Adipocyte (in vitro differentiated cells): ENCODE measurements at regions not wholly inside any gene's neighbourhood (a gene's known extent, or its start where the extent isn't known, plus 50 kb on each side); places are given as distances from the start of the nearest gene placed in this dataset.

Experiments used
- DNase-seq: peaks from one replicate; pipeline ENCODE4 v3.0.0-alpha.2; 2015; ENCODE audit warnings: low read depth
- H3K27me3 ChIP-seq: replicated peaks from 2 replicates; pipeline ENCODE4 v1.7.0; 2013; ENCODE audit warnings: mild to moderate bottlenecking, low read length, moderate library complexity; ENCODE audit not compliant: control insufficient read depth, insufficient read depth
- H3K36me3 ChIP-seq: 2 replicates; pipeline ENCODE4 v1.7.0; 2013; ENCODE audit warnings: low read length, mild to moderate bottlenecking, moderate library complexity; ENCODE audit not compliant: control insufficient read depth, insufficient read depth, severe bottlenecking
- H3K4me1 ChIP-seq: 2 replicates; pipeline ENCODE4 v1.7.0; 2013; ENCODE audit warnings: mild to moderate bottlenecking, low read length, moderate library complexity; ENCODE audit not compliant: control insufficient read depth, insufficient read depth
- H3K4me3 ChIP-seq: 2 replicates; pipeline ENCODE4 v1.7.0; 2013; ENCODE audit warnings: mild to moderate bottlenecking, low read length, moderate library complexity
- H3K9ac ChIP-seq: 2 replicates; pipeline ENCODE4 v1.7.0; 2013; ENCODE audit warnings: mild to moderate bottlenecking, low read length, moderate library complexity
- H3K9me3 ChIP-seq: 2 replicates; pipeline ENCODE4 v1.7.0; 2013; ENCODE audit warnings: mild to moderate bottlenecking, low read length, moderate library complexity; ENCODE audit not compliant: control insufficient read depth

DNA sequence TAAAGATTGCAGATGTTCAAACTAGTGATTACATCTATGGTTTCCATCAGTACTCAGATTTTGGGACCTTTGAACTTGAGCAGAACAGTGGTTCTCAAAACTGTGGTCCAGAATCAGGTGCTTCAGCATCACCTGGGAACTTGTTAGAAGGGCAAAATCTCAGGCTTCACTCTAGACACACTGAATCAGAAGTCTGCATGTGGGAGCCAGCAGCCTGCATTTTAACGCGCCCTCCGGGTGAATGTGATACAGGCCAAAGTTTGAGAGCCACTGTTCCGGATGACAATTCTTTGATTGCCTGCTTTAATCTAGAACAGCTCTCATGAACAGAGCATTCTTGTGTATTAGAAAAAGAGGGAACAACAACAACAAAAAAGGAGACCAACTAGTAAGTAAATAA, 261.7 kb downstream of the GPD2 start:
- H3K4me1 ChIP-seq = no peaks in the 10 kb centered on the region
- H3K9me3 ChIP-seq = no peaks in the 10 kb centered on the region
- H3K4me3 ChIP-seq = no peak overlapping the region
- DNase-seq = no peak
- no peak overlapping the region for H3K9ac ChIP-seq
- no peaks in the 10 kb centered on the region for H3K27me3 ChIP-seq
- no peaks in the 10 kb centered on the region for H3K36me3 ChIP-seq

DNA sequence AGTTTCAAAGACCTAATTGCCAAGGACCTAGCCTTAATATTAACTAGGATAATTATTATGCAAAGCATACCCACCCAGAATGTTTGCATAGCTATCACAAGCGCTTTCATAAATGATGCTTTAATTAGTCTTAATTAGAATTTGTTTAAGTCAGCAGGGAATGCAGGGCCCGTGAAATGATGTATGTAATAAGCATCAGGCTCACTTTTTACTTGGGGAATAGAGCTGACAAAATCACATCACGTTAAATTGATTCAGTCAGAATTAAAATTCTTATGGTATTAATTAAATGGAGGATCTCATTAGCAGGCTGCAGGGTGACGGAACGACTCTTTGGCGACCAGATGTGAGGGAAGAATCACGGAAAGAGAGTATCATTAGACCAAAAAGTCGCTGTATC, 264.5 kb downstream of the GPD2 start:
- Histone ChIP-seq H3K9me3 (no peaks in the 10 kb centered on the region), H3K4me3 (no peak overlapping the region), H3K9ac (no peak overlapping the region), H3K36me3 (no peaks in the 10 kb centered on the region), H3K27me3 (no peaks in the 10 kb centered on the region), H3K4me1 (peaks cover 11% of the 10 kb centered on the region)
- DNase-seq = no peak

DNA sequence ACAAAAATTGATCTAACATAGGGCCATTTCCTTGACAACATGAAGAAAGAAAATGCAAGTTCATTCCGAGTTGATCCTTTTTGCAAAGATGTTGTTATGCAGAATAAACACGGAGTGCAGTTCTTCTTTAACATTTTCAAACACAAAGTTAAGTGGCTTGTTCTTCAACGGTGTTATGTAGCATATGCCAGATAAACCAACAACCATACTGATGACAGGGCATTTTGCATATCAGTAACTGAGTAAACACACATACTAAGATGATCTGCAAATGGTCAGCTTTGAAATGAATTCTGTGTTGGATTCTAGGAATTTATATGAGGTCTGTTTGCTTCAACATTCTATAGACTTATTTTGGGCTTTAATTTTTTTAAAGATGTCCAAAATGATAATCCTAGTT, 266.4 kb downstream of the GPD2 start:
- peaks cover 11% of the 10 kb centered on the region for H3K4me1 ChIP-seq

DNA sequence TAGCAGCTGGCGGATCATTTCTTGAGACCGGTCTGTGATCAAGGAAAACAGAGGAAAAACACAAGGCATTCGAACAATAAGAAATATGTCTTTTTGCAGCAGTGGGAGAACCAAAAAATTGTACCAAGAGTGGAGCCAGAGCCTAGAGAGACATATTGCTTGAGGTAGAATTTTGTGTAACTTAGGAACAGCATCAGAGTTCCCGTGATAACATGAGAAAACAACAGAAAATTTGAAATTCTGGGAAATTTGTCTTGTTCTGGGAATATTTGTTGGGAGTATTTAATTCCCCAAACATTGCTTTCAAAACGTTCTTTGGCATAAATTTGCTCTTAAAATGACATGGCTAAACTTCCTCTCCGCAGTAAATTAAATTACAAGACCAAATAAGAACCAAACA, 267.5 kb downstream of the GPD2 start:
- H3K27me3 ChIP-seq = no peaks in the 10 kb centered on the region

More for the DNA sequence above, 266.4 kb downstream of the GPD2 start:
- DNase-seq = no peak
- Histone ChIP-seq H3K9ac (no peak overlapping the region), H3K27me3 (no peaks in the 10 kb centered on the region), H3K36me3 (no peaks in the 10 kb centered on the region), H3K9me3 (no peaks in the 10 kb centered on the region), H3K4me3 (no peak overlapping the region)

DNA sequence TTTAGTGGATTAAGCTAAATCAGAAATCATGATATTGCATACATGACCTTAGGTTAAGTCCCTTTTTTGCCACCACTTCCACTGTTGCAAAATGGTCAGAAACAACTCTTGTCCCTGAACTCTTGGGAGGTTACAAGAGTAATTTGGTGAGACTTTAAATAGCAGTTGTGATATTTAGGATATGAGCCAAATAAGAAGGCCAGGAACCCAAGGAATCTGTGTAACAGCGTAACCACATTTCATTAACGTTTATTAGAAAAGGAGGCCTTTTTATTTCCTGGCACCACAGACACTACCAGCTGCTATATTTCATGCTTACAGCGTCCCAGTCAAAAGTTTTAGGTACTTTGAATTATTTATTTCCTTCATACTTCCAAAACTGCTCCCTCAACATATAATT, 268.0 kb downstream of the GPD2 start:
- no peaks in the 10 kb centered on the region for H3K9me3 ChIP-seq
- no peak for DNase-seq
- H3K27me3 ChIP-seq = no peaks in the 10 kb centered on the region
- no peak overlapping the region for H3K4me3 ChIP-seq
- no peak overlapping the region for H3K9ac ChIP-seq
- H3K4me1 ChIP-seq = peaks cover 11% of the 10 kb centered on the region
- H3K36me3 ChIP-seq = no peaks in the 10 kb centered on the region

More for the DNA sequence above, 267.5 kb downstream of the GPD2 start:
- peaks cover 11% of the 10 kb centered on the region for H3K4me1 ChIP-seq
- no peak overlapping the region for H3K4me3 ChIP-seq
- H3K36me3 ChIP-seq = no peaks in the 10 kb centered on the region
- DNase-seq = no peak
- no peaks in the 10 kb centered on the region for H3K9me3 ChIP-seq
- H3K9ac ChIP-seq = no peak overlapping the region

DNA sequence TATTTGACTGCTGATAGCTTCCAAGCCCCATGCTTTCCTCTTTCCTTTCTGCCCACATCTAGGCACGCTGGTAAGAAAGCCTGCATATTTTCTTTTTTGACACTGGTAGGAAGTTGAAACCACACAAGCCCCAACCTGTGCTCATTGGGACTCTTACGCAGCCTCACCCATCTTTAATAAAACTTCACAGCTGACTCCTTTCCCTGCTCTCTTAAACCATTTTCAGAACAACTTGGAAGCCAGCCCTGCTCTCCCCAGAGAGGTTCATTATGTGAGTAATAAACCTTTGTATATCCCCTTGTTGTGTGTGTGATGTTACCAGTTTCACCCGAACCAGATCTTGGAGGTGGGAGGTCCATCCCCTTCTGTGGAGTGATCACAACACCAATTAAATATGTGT, 268.4 kb downstream of the GPD2 start:
- no peaks in the 10 kb centered on the region for H3K36me3 ChIP-seq
- no peak for DNase-seq
- no peak overlapping the region for H3K4me3 ChIP-seq
- no peak overlapping the region for H3K9ac ChIP-seq
- peaks cover 11% of the 10 kb centered on the region for H3K4me1 ChIP-seq
- no peaks in the 10 kb centered on the region for H3K27me3 ChIP-seq
- no peaks in the 10 kb centered on the region for H3K9me3 ChIP-seq

DNA sequence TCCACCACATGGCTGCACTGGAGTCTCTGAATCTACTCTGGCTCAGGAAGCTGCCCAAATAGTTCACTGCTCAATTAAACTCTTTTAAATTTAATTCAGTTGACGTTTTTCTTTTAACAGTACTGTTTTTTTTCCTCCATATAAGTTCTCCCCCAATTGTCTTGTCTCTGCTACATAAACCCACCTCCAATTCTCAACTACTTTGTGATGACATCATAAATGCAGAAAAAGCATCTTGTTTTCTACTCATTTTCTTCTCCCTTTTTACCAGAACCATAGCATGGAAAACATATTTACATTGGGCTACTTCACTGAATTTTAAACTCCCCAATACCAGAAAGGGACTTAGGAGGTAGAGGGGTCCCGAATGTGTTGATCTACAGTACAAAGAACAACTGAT, 270.4 kb downstream of the GPD2 start:
- Histone ChIP-seq H3K4me1 (peaks cover 11% of the 10 kb centered on the region), H3K9me3 (no peaks in the 10 kb centered on the region), H3K4me3 (no peak overlapping the region), H3K27me3 (no peaks in the 10 kb centered on the region), H3K9ac (no peak overlapping the region), H3K36me3 (no peaks in the 10 kb centered on the region)
- DNase-seq = no peak

DNA sequence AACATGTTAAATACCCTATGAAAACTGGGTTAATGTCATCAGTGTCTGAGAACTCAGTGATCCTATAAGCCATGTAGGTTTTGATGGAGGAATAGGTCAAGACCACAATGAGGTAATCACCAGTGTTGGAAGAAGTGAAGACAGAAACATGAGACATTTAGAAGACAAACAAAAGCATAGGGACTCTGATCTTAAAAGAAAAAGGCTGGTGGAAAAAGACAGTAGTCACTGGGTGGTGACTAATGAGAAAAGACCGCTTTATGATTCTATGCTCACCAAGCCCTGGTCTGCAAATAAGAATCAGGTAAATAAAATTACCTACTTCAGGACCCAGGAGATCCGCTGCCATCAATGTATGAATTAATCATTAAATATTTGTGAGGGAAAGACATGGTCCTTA, 271.9 kb downstream of the GPD2 start:
- Histone ChIP-seq H3K4me1 (peaks cover 10% of the 10 kb centered on the region), H3K36me3 (no peaks in the 10 kb centered on the region), H3K27me3 (no peaks in the 10 kb centered on the region), H3K9me3 (no peaks in the 10 kb centered on the region), H3K4me3 (no peak overlapping the region), H3K9ac (no peak overlapping the region)
- DNase-seq = no peak

DNA sequence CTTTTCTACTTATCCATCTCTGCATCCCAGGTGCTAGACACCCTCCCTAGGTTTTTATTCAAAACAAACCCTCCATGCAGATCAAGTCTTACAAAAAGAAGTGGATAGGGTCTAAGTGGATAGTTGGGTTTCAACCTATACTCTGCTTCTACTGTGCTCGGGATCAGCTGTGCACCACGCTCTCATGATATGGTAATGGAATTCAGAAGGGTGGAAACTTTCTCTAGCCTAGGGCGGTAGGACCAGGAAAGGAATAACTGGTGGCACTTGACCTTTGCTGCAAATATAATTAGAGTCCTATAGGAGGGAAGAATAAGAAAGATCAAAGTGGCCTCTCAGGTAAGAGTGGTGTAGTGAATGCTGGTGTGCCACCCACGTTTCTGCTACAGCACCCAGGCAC, 272.9 kb downstream of the GPD2 start:
- H3K9me3 ChIP-seq = no peaks in the 10 kb centered on the region
- no peak for DNase-seq

DNA sequence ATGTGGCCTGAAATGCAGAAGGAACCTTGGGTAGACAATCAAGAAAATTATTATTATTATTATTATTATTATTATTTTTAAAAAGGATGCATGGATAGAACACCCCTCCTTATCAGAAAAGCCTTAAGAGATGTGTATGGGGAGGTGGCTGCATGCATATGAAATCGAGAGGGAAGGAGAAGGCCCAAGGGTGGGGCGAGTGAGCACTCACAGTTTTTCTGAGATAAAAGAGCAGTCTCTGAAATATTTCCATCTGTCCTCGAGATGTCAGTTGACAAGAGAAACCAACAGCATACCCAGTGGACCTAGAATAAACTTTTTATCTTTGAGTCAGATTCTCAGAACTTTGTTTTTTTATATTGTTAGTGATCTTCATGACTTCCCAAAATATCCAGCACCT, 282.9 kb downstream of the GPD2 start:
- H3K36me3 ChIP-seq = no peaks in the 10 kb centered on the region
- no peaks in the 10 kb centered on the region for H3K9me3 ChIP-seq
- no peaks in the 10 kb centered on the region for H3K27me3 ChIP-seq
- no peak overlapping the region for H3K4me3 ChIP-seq
- H3K4me1 ChIP-seq = no peaks in the 10 kb centered on the region
- no peak overlapping the region for H3K9ac ChIP-seq
- DNase-seq = no peak

More for the DNA sequence above, 272.9 kb downstream of the GPD2 start:
- no peak overlapping the region for H3K4me3 ChIP-seq
- H3K9ac ChIP-seq = no peak overlapping the region
- H3K27me3 ChIP-seq = no peaks in the 10 kb centered on the region
- peaks cover 7% of the 10 kb centered on the region for H3K4me1 ChIP-seq
- H3K36me3 ChIP-seq = no peaks in the 10 kb centered on the region

DNA sequence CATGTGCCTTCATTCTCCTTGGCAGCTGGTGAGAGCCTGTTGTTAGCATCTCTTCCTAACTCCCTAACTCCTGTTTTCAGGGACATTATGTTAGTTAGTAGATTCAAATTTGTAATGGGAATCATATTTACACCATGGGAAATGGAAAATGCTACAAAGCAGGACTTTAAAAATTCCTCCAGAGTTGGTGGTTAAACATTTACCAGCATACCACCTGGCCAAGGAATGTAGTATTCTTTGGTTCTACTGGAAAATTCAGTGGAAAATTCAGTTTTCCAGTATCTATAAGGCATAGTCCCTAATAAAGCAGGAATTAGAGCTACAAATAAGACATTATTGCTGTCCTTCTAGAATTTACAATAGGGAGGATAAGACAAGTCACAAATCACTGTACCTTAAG, 291.7 kb downstream of the GPD2 start:
- Histone ChIP-seq H3K36me3 (no peaks in the 10 kb centered on the region), H3K4me3 (no peak overlapping the region), H3K27me3 (no peaks in the 10 kb centered on the region), H3K9ac (no peak overlapping the region), H3K4me1 (no peaks in the 10 kb centered on the region), H3K9me3 (no peaks in the 10 kb centered on the region)
- DNase-seq = no peak

DNA sequence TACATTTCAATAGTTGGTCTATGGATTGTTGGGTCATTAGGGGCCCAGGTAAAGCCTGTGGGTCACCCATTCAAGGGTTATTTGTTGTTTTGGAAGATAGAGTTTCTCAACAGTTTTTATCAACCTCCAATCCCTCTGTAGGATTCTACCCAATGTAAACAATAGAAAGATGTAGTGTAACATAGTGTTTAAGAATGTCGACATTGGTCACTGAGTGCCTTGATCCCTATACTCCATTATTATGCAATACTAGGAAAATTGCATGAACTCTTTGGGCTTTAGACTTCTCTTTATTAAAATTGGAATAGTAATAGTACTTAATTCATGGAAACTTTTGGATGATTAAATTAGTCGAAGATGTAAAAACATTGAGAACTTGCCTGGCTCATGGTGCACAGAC, 292.1 kb downstream of the GPD2 start:
- no peak overlapping the region for H3K4me3 ChIP-seq
- no peaks in the 10 kb centered on the region for H3K4me1 ChIP-seq
- no peak overlapping the region for H3K9ac ChIP-seq
- H3K27me3 ChIP-seq = no peaks in the 10 kb centered on the region
- H3K36me3 ChIP-seq = no peaks in the 10 kb centered on the region
- H3K9me3 ChIP-seq = no peaks in the 10 kb centered on the region
- no peak for DNase-seq
